IPS-18a (cell line): ENCODE measurements at regions not wholly inside any gene's neighbourhood (a gene's known extent, or its start where the extent isn't known, plus 50 kb on each side); places are given as distances from the start of the nearest gene placed in this dataset.

Experiments
- H3K27ac ChIP-seq: one replicate; pipeline ENCODE4 v1.5.1; 2013; ENCODE audit warnings: low read length
- H3K27me3 ChIP-seq: one replicate; pipeline ENCODE4 v1.6.1; 2013; ENCODE audit warnings: mild to moderate bottlenecking, low read length; ENCODE audit not compliant: control insufficient read depth, insufficient read depth
- H3K36me3 ChIP-seq: one replicate; pipeline ENCODE4 v1.6.1; 2013; ENCODE audit warnings: low read depth, low read length; ENCODE audit not compliant: control insufficient read depth
- H3K4me1 ChIP-seq: one replicate; pipeline ENCODE4 v1.6.1; 2013; ENCODE audit warnings: low read depth, low read length; ENCODE audit not compliant: control insufficient read depth
- H3K4me3 ChIP-seq: one replicate; pipeline ENCODE4 v1.5.1; 2013; ENCODE audit warnings: low read length
- H3K9ac ChIP-seq: one replicate; pipeline ENCODE4 v1.6.1; 2013; ENCODE audit warnings: mild to moderate bottlenecking, low read length, moderate library complexity
- H3K9me3 ChIP-seq: one replicate; pipeline ENCODE4 v1.6.1; 2013; ENCODE audit warnings: low read depth, low read length; ENCODE audit not compliant: control insufficient read depth

DNA sequence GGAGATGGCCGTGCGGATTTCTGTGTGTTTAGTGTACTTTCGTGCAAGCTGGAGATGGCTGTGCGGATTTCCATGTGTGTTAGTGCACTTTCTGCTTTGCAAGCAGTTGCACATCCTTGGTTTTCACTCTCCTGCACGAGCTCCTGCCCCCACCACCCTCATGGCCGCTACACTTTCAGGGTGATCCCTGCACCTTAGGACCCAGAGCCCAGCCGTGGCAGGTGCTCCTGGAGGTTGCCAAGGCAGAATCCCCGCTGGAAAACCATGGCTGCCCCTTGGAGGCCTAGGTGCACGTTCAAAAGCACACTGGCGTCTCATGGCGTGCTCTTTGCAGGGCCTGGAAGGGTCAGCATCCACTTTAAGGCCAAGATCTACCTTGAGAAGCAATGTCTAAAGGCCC, 311.0 kb upstream of the TNRC6C start:
- Histone ChIP-seq H3K4me1 (peaks cover 14% of the 10 kb centered on the region), H3K27me3 (peaks cover 4% of the 10 kb centered on the region), H3K27ac (no peak overlapping the region), H3K9me3 (no peaks in the 10 kb centered on the region), H3K4me3 (no peak overlapping the region), H3K36me3 (no peaks in the 10 kb centered on the region), H3K9ac (no peak overlapping the region)

DNA sequence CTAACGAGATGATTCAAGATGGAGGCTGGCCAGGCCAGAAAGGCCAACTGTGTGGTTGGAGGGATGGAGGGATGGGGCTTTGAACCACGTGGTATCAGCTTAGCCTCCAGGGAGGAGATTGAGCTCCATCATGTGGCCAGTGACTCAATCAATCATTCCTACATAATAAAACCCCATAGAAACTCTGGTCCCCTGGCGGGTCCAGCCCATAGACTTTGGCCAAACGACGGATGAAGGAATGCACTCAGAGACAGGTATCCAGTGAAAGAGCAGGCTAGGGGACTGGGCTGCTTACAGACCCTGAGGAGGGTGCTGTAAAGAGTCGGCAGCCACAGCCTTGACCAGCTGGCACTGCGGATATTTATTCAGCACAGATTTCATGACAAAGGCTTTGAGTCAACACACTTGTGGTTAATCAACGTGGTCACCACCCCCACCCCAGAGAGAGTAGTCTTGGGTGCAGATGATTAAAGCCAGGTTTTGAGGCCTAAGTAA, 308.7 kb upstream of the TNRC6C start:
- Histone ChIP-seq H3K4me1 (peaks cover 18% of the 10 kb centered on the region), H3K4me3 (no peak overlapping the region), H3K36me3 (no peaks in the 10 kb centered on the region), H3K27me3 (peaks cover 4% of the 10 kb centered on the region), H3K9ac (no peak overlapping the region), H3K9me3 (no peaks in the 10 kb centered on the region), H3K27ac (no peak overlapping the region)

DNA sequence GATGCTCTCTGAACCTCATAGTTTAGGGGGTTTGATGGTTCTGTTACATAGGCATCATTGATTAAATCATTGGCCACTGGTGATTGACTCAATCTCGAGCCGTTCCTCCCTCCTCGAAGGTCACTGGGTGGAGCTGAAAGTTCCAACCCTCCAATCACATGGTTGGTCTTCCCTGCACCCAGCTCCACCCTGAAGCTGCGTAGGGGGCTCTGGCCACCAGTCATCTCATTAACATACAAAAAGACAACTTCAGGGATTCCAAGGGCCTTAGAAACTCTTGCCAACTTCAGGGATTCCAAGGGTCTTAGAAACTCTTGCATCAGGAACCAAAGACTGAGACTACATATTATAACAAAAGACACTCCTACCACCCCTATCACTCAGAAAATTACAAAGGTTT, 306.5 kb upstream of the TNRC6C start:
- peaks cover 4% of the 10 kb centered on the region for H3K27me3 ChIP-seq
- no peaks in the 10 kb centered on the region for H3K9me3 ChIP-seq
- peaks cover 17% of the 10 kb centered on the region for H3K4me1 ChIP-seq
- H3K9ac ChIP-seq: no peak overlapping the region
- H3K36me3 ChIP-seq: no peaks in the 10 kb centered on the region
- no peak overlapping the region for H3K4me3 ChIP-seq
- no peak overlapping the region for H3K27ac ChIP-seq

DNA sequence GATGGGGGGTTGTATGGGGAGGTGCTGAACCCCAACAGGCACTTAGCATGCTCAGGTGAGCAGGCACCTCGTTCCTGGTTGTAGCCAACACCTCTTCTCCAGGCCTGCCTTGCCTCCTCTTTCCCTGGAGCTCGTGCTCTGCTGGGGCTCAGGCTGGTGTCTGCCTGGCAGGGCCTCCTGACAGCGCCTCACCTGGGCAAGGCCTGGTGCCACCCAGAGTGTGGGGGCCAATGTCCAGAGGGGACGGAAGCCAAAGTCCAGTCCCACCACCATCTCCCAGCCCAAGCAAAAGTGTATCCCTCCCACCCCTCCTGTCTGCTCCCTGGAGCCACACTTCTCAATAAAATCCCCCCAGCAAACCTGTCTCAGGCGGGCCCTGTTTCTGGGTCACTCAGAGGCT, 304.2 kb upstream of the TNRC6C start:
- H3K36me3 ChIP-seq: no peaks in the 10 kb centered on the region
- no peak overlapping the region for H3K4me3 ChIP-seq
- no peak overlapping the region for H3K27ac ChIP-seq
- H3K9me3 ChIP-seq: no peaks in the 10 kb centered on the region
- no peak overlapping the region for H3K9ac ChIP-seq
- peaks cover 17% of the 10 kb centered on the region for H3K4me1 ChIP-seq
- peaks cover 4% of the 10 kb centered on the region for H3K27me3 ChIP-seq

DNA sequence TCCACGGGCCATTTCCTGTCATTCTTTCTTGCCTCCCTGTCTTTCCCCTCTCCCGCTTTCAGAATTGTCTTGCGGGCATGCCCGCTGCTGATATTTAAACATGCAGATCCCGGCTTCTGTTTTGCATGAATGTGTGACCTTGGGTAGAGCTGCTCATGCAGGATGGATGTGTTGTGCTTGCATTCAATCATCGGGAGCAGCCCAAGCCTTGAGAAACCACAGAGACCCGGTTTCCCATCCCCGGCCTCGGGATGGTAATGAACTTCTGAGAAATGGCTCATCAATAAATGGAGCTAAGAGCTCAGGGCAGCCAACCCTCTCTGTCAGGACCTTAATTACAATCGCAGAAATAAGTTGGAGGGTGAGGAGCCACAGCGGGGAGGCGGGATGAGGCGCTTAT, 303.7 kb upstream of the TNRC6C start:
- Histone ChIP-seq H3K9ac (no peak overlapping the region), H3K4me3 (no peak overlapping the region), H3K4me1 (peaks cover 17% of the 10 kb centered on the region), H3K27me3 (peaks cover 4% of the 10 kb centered on the region), H3K27ac (no peak overlapping the region), H3K36me3 (no peaks in the 10 kb centered on the region), H3K9me3 (no peaks in the 10 kb centered on the region)

DNA sequence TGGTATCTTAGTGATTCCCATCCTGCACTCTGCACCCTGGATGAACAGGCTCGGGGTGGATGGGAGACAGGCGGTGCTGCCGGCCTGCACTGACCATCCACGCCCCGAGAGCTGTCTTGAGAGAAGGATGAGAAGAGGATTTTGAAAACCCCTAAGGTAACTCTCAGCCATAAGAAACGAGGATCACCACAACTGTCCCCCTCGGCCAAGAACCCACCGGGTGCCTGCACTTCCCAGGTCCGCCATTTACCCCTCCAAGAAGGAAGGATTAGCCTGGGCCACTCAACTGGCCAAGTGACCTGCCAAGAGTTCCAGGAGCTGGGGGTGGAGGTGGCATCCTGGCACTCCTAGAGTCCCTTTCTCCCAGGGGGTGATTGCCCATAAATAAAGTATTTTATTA, 302.4 kb upstream of the TNRC6C start:
- Histone ChIP-seq H3K9me3 (no peaks in the 10 kb centered on the region), H3K27ac (no peak overlapping the region), H3K4me1 (peaks cover 17% of the 10 kb centered on the region), H3K36me3 (no peaks in the 10 kb centered on the region), H3K9ac (no peak overlapping the region), H3K4me3 (no peak overlapping the region), H3K27me3 (peaks cover 4% of the 10 kb centered on the region)

DNA sequence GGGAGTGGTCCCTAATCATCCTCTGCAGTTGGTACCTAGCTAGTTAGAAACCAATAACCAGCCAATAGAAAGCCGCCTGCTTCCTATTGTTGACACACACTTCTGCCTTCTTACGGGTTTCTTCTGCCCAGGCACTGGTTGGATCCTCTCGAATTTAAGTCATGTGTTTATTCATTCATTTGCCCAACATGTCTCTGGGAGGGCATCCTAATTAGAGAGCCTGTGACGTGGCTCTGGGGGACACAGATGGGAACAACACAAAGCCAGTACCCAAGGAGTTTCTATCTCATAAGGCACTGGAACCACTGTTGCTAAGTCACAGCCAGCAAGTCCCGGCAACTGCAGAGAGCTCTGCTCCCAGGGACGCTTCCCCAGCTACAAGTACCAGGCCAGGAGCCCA, 300.7 kb upstream of the TNRC6C start:
- no peaks in the 10 kb centered on the region for H3K27me3 ChIP-seq
- no peak overlapping the region for H3K27ac ChIP-seq
- H3K9ac ChIP-seq: no peak overlapping the region
- H3K9me3 ChIP-seq: no peaks in the 10 kb centered on the region
- no peak overlapping the region for H3K4me3 ChIP-seq
- H3K36me3 ChIP-seq: no peaks in the 10 kb centered on the region
- peaks cover 9% of the 10 kb centered on the region for H3K4me1 ChIP-seq

DNA sequence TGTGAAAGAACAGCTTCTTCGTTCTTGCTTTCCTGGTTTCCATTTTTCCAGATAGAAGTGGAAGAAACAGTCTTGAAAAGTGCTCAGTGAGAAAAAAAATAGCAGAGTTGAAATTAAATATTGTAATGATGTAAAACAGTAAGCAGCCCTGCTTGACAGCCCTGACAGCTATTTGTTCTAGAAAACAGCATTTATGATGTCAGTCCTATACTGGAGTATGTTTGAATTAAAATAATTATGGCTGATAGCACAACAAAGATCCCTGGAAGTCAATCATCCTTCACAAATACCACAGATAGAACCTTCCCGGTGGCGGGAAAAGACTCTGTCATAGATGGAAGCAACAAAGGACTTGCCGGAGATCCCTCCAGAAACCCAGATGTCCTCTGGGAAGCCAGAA, 298.0 kb upstream of the TNRC6C start:
- H3K9ac ChIP-seq: no peak overlapping the region
- no peaks in the 10 kb centered on the region for H3K4me1 ChIP-seq
- no peak overlapping the region for H3K4me3 ChIP-seq
- H3K36me3 ChIP-seq: no peaks in the 10 kb centered on the region
- no peaks in the 10 kb centered on the region for H3K27me3 ChIP-seq
- no peaks in the 10 kb centered on the region for H3K9me3 ChIP-seq
- no peak overlapping the region for H3K27ac ChIP-seq

DNA sequence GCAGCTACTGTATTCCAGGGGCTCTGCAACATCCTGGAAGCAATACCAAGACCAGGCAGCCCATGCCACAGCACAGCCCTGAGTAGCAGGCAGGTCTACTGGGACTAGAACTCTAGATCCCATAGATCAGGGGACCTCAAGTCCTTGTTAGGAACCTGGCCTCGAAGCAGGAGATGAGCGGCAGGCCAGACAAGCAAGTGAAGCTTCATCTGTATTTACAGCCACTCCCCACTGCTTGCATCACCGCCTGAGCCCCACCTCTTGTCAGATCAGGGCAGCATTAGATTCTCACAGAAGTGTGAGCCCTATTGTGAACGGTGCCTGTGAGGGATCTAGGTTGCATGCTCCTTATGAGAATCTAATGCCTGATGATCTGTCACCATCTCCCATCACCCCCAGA, 295.7 kb upstream of the TNRC6C start:
- Histone ChIP-seq H3K4me1 (no peaks in the 10 kb centered on the region), H3K4me3 (no peak overlapping the region), H3K9me3 (no peaks in the 10 kb centered on the region), H3K9ac (no peak overlapping the region), H3K36me3 (no peaks in the 10 kb centered on the region), H3K27ac (no peak overlapping the region), H3K27me3 (no peaks in the 10 kb centered on the region)

DNA sequence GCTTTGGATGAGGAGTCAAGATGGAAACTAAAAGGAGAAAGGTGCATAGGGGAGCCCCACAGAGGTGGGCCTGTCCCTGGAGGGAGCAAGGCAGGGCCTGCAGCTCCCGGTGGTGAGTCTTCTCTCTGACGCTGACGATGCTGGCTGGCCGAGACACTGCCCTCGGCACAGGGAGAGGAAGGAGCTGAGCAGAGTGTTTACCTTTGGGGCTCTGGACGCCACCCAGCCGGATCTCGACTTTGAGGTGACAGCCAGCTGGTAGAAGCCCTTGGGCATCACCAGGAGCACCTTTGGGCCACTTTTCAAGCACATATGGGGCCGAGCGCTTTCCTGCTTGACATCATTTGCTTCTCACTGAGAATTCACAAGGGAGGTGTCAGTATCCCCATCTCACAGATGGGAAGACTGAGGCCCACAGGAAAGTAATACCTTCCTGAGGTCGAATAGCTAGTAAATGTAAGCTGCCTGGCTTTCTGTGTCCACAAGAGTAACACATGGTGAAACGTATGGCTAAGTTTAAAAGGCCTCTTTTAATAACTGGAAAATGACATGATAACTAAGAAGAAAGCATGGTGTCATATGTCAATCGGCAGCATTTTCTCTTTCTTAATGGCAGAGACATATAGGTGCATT, 294.3 kb upstream of the TNRC6C start:
- Histone ChIP-seq H3K27ac (no peak overlapping the region), H3K9ac (no peak overlapping the region), H3K4me1 (no peaks in the 10 kb centered on the region), H3K27me3 (no peaks in the 10 kb centered on the region), H3K4me3 (no peak overlapping the region), H3K36me3 (no peaks in the 10 kb centered on the region), H3K9me3 (peaks cover 9% of the 10 kb centered on the region)

DNA sequence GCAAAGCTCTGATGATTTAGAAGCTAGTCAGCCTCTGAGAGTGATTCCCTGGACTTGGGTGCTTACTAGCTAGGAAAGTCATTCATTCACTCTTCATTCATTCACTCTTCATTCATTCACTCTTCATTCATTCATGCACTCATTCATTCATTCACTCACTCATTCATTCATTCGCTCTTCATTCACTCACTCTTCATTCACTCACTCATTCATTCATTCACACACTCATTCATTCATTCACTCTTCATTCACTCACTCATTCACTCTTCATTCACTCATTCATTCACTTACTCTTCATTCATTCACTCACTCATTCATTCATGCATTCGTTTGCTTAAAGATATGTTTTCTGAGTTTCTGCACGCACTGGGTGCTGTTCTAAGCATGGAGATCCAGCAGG, 292.7 kb upstream of the TNRC6C start:
- Histone ChIP-seq H3K9ac (no peak overlapping the region), H3K4me1 (no peaks in the 10 kb centered on the region), H3K36me3 (no peaks in the 10 kb centered on the region), H3K9me3 (peaks cover 9% of the 10 kb centered on the region), H3K27me3 (no peaks in the 10 kb centered on the region), H3K27ac (no peak overlapping the region), H3K4me3 (no peak overlapping the region)

DNA sequence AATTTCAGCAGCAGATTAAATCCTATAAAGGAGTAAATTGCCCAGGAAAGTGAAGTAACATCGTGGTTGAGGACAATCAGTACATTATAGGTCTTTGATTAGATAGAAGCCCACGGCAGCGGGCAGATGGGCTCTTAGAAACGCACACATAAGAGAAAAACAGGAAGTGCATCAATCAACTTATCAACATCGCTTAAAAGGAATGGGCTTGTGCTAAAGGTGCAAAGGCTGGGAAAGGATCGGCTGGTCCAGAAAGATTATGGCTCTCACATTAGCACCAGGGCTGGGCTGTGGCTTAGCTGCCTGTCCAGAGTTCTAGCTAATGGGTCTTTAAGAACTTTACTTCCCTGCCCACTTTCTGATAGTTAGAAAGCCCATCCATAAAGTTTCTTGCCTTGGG, 292.0 kb upstream of the TNRC6C start:
- Histone ChIP-seq H3K9ac (no peak overlapping the region), H3K27ac (no peak overlapping the region), H3K9me3 (peaks cover 9% of the 10 kb centered on the region), H3K4me3 (no peak overlapping the region), H3K4me1 (no peaks in the 10 kb centered on the region), H3K27me3 (no peaks in the 10 kb centered on the region), H3K36me3 (no peaks in the 10 kb centered on the region)
